Endodermal cell (in vitro differentiated cells): ENCODE measurements at regions not wholly inside any gene's neighbourhood (a gene's known extent, or its start where the extent isn't known, plus 50 kb on each side); places are given as distances from the start of the nearest gene placed in this dataset.

ENCODE experiments used
- DNase-seq: peaks from one replicate; pipeline ENCODE4 v3.0.0-alpha.2; 2017
- H3K27ac ChIP-seq: 2 replicates; pipeline ENCODE4 v1.5.1; 2013; ENCODE audit warnings: mild to moderate bottlenecking, low read depth, low read length, moderate library complexity
- H3K27me3 ChIP-seq: 2 replicates; pipeline ENCODE4 v1.6.1; 2013; ENCODE audit warnings: mild to moderate bottlenecking, low read length, moderate library complexity; ENCODE audit not compliant: insufficient read depth, control insufficient read depth, poor library complexity, severe bottlenecking
- H3K36me3 ChIP-seq: 2 replicates; pipeline ENCODE4 v1.7.0; 2013; ENCODE audit warnings: mild to moderate bottlenecking, low read length, moderate library complexity; ENCODE audit not compliant: control insufficient read depth, insufficient read depth
- H3K4me1 ChIP-seq: one replicate; pipeline ENCODE4 v1.7.0; 2013; ENCODE audit warnings: low read length; ENCODE audit not compliant: control insufficient read depth, insufficient read depth
- H3K4me3 ChIP-seq: 2 replicates; pipeline ENCODE4 v1.5.1; 2013; ENCODE audit warnings: mild to moderate bottlenecking, low read length, moderate library complexity
- H3K9ac ChIP-seq: 2 replicates; pipeline ENCODE4 v1.6.1; 2013; ENCODE audit warnings: mild to moderate bottlenecking, low read length, moderate library complexity; ENCODE audit not compliant: poor library complexity, severe bottlenecking; ENCODE audit errors: extremely low read depth
- H3K9me3 ChIP-seq: 2 replicates; pipeline ENCODE4 v1.6.1; 2013; ENCODE audit warnings: mild to moderate bottlenecking, low read length, moderate library complexity; ENCODE audit not compliant: control insufficient read depth
- H3K27ac Mint-ChIP-seq: 2 replicates; pipeline ENCODE4 v1.8.0; 2020; ENCODE audit warnings: mixed read lengths
- H3K27me3 Mint-ChIP-seq: 2 replicates; pipeline ENCODE4 v1.8.0; 2021; ENCODE audit warnings: mild to moderate bottlenecking, mixed read lengths; ENCODE audit not compliant: insufficient read depth
- H3K36me3 Mint-ChIP-seq: 2 replicates; pipeline ENCODE4 v1.8.0; 2020; ENCODE audit warnings: low read depth, mixed read lengths
- H3K4me1 Mint-ChIP-seq: 2 replicates; pipeline ENCODE4 v1.8.0; 2020; ENCODE audit warnings: mixed read lengths
- H3K4me3 Mint-ChIP-seq: 2 replicates; pipeline ENCODE4 v1.8.0; 2020; ENCODE audit warnings: mild to moderate bottlenecking, moderate library complexity, mixed read lengths
- H3K9me3 Mint-ChIP-seq: 2 replicates; pipeline ENCODE4 v1.8.0; 2020; ENCODE audit warnings: mild to moderate bottlenecking, mixed read lengths
- WGBS, 2 experiments: methylation state at CpG; one replicate each; pipeline versions ENCODE4 v1.1.5 to v1.1.7; 2013; ENCODE audit warnings: missing lambda C conversion rate in 2 of 2, mixed read lengths in 1 of 2; ENCODE audit not compliant: insufficient coverage in 1 of 2, insufficient read length in 1 of 2; 5-methylcytosine and 5-hydroxymethylcytosine counted together
- TF ChIP-seq, protein P1 (sequence below): fragments of 200-600 bp; sonication (generic); conservative IDR thresholded peaks from 2 replicates; pipeline ENCODE4 v1.5.0; 2021; ENCODE audit warnings: antibody characterized with exemption, mild to moderate bottlenecking

DNA sequence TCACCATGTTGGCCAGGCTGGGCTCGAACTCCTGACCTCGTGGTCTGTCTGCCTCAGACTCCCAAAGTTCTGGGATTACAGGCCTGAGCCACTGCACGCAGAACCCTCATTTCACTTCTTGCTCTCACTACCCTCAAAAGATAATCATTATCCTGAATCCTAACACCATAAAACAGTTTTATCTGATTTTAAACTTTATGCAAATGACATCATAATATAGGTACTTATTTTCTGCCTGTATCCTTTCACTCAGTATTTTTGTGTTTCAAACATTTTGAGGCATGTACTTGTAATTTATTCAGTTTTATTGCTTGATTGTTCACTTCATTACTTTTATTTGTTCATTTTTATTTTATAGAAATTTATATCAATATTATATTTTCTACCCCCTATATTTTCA, 719.2 kb upstream of the ARRDC3 start:
- Mint-ChIP-seq H3K9me3 (no peaks in the 10 kb centered on the region), H3K4me3 (no peak overlapping the region), H3K27me3 (no peaks in the 10 kb centered on the region), H3K36me3 (no peaks in the 10 kb centered on the region), H3K27ac (no peak overlapping the region), H3K4me1 (no peaks in the 10 kb centered on the region)
- Histone ChIP-seq H3K36me3 (no peaks in the 10 kb centered on the region), H3K27ac (no peak overlapping the region), H3K27me3 (no peaks in the 10 kb centered on the region), H3K9ac (no peak overlapping the region), H3K4me3 (no peak overlapping the region), H3K9me3 (no peaks in the 10 kb centered on the region), H3K4me1 (no peaks in the 10 kb centered on the region)
- whole genome bisulfite sequencing, 2 experiments, result 71 to 95% methylated on average over 3 of the region's 3 CpGs
- DNase-seq, result no peak
- TF ChIP-seq, protein P1, sequence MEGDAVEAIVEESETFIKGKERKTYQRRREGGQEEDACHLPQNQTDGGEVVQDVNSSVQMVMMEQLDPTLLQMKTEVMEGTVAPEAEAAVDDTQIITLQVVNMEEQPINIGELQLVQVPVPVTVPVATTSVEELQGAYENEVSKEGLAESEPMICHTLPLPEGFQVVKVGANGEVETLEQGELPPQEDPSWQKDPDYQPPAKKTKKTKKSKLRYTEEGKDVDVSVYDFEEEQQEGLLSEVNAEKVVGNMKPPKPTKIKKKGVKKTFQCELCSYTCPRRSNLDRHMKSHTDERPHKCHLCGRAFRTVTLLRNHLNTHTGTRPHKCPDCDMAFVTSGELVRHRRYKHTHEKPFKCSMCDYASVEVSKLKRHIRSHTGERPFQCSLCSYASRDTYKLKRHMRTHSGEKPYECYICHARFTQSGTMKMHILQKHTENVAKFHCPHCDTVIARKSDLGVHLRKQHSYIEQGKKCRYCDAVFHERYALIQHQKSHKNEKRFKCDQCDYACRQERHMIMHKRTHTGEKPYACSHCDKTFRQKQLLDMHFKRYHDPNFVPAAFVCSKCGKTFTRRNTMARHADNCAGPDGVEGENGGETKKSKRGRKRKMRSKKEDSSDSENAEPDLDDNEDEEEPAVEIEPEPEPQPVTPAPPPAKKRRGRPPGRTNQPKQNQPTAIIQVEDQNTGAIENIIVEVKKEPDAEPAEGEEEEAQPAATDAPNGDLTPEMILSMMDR, result no peak

DNA sequence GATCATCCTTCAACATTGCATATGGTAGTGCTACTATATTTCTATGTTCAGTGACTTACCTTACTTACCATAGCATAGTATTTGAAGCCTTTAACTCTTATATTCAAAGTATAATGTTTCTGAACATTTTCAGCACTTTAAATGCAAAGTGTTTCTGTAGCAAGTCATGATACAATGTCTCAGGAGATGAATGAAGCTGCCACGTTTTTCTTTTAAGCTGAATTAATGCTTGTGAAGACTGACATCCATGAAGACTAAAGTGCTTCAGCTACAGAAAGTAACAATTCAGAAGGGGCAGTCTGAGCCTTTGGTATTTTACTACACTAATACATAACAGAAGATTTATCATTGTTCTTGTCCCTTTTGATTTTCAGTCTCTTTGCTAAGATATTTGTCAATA, 709.1 kb upstream of the ARRDC3 start:
- WGBS, 2 experiments, result 71 to 84% methylated on average over 1 of the region's 1 CpG
- no peaks in the 10 kb centered on the region for H3K9me3 ChIP-seq
- no peaks in the 10 kb centered on the region for H3K36me3 ChIP-seq
- no peaks in the 10 kb centered on the region for H3K36me3 Mint-ChIP-seq
- TF ChIP-seq, protein P1, result no peak
- H3K27ac Mint-ChIP-seq, result no peak overlapping the region
- no peak for DNase-seq
- H3K9ac ChIP-seq, result no peak overlapping the region
- no peaks in the 10 kb centered on the region for H3K9me3 Mint-ChIP-seq
- no peaks in the 10 kb centered on the region for H3K27me3 ChIP-seq
- no peak overlapping the region for H3K4me3 ChIP-seq
- H3K4me3 Mint-ChIP-seq, result no peak overlapping the region
- H3K4me1 ChIP-seq, result no peaks in the 10 kb centered on the region
- H3K4me1 Mint-ChIP-seq, result no peaks in the 10 kb centered on the region
- no peak overlapping the region for H3K27ac ChIP-seq
- H3K27me3 Mint-ChIP-seq, result no peaks in the 10 kb centered on the region

DNA sequence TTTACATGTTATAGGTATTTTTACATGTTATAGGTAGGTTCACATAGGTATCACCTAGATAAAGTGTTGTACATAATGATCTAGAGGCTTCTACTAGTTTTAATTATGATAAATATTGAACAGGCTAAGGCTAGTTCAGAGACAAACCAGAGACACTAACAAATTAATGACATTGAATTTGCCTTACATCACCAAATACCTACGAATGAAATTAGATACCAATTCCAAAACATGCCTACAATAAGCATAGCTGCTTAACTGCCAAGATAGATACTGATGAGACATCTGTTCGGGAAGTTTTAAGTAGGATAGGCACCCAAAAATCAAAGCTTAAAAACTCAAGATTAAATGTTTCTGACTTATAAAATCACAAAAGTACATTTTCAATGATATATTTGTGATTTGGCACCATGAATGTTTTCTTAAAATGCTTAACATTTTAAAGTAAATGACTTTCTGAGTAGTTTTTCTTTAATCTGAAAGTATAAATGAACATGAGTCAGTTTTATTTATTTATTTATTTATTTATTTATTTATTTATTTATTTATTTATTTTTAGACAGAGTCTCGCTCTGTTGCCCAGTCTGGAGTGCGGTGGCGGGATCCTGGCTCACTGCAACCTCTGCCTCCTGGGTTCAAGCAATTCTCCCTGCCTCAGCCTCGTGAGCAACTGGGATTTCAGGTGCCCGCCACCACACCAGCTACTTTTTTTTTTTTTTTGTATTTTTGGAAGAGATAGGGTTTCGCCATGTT, 703.1 kb upstream of the ARRDC3 start:
- H3K27me3 ChIP-seq, result no peaks in the 10 kb centered on the region
- no peaks in the 10 kb centered on the region for H3K27me3 Mint-ChIP-seq
- no peaks in the 10 kb centered on the region for H3K36me3 Mint-ChIP-seq
- 94% methylated on average over 8 of the region's 8 CpGs; no CpG with 5 or more reads in 1 of the 2 experiments for WGBS, 2 experiments
- no peak overlapping the region for H3K9ac ChIP-seq
- no peaks in the 10 kb centered on the region for H3K4me1 ChIP-seq
- H3K4me3 ChIP-seq, result no peak overlapping the region
- no peaks in the 10 kb centered on the region for H3K36me3 ChIP-seq
- no peaks in the 10 kb centered on the region for H3K9me3 Mint-ChIP-seq
- H3K4me3 Mint-ChIP-seq, result no peak overlapping the region
- TF ChIP-seq, protein P1, result no peak
- DNase-seq, result no peak
- no peaks in the 10 kb centered on the region for H3K9me3 ChIP-seq
- no peak overlapping the region for H3K27ac ChIP-seq
- no peaks in the 10 kb centered on the region for H3K4me1 Mint-ChIP-seq
- H3K27ac Mint-ChIP-seq, result no peak overlapping the region
